Cardiac septum (tissue), 1 donor: ENCODE measurements at regions not wholly inside any gene's neighbourhood (a gene's known extent, or its start where the extent isn't known, plus 50 kb on each side); places are given as distances from the start of the nearest gene placed in this dataset.

Experiments
- DNase-seq: peaks from one replicate; pipeline ENCODE4 v3.0.0-alpha.2; 2020; ENCODE audit warnings: low spot score
- intact Hi-C: fragments of 100-400 bp; cut with DNase I; formaldehyde crosslinking; loops from one replicate; pipeline ENCODE4 v1.14.0; 2022
- donor health status: DM: no; HTN: no; CAD: no.

GRCh38 chr13:85076343-85076742, 722.9 kb downstream of the SLITRK6 start:
- intact Hi-C loops = no loop called here
- DNase-seq = no peak

GRCh38 chr13:85074543-85075313, 724.5 kb downstream of the SLITRK6 start:
- no peak for DNase-seq

GRCh38 chr13:85068231-85068630, 731.0 kb downstream of the SLITRK6 start:
- DNase-seq = no peak
- intact Hi-C loops = no loop called here

More at GRCh38 chr13:85074543-85075313, 724.5 kb downstream of the SLITRK6 start:
- intact Hi-C loops = no loop called here

- no peak for DNase-seq
- intact Hi-C loops = no loop called here
These were observed 759.0 kb downstream of the SLITRK6 start for GRCh38 chr13:85040215-85040614.

- intact Hi-C loops = no loop called here
- DNase-seq = no peak
These were observed 767.4 kb downstream of the SLITRK6 start for GRCh38 chr13:85031771-85032170.

GRCh38 chr13:85028035-85028434, 771.2 kb downstream of the SLITRK6 start:
- DNase-seq = no peak
- intact Hi-C loops = no loop called here

- DNase-seq = no peak
- intact Hi-C loops = no loop called here
These were observed 780.1 kb downstream of the SLITRK6 start for GRCh38 chr13:85019121-85019520.

GRCh38 chr13:85013006-85013405, 786.2 kb downstream of the SLITRK6 start:
- no peak for DNase-seq
- intact Hi-C loops = no loop called here

GRCh38 chr13:85009447-85009846, 789.8 kb downstream of the SLITRK6 start:
- intact Hi-C loops = no loop called here
- no peak for DNase-seq

GRCh38 chr13:84999252-84999651, 800.0 kb downstream of the SLITRK6 start:
- intact Hi-C loops = no loop called here
- no peak for DNase-seq

- intact Hi-C loops = no loop called here
- no peak for DNase-seq
These were observed 800.5 kb downstream of the SLITRK6 start for GRCh38 chr13:84998681-84999080.

- DNase-seq = no peak
- intact Hi-C loops = no loop called here
These were observed 801.4 kb downstream of the SLITRK6 start for GRCh38 chr13:84997858-84998257.

GRCh38 chr13:84994582-84994981, 804.6 kb downstream of the SLITRK6 start:
- no peak for DNase-seq
- intact Hi-C loops = no loop called here

- intact Hi-C loops = no loop called here
- DNase-seq = no peak
These were observed 813.4 kb downstream of the SLITRK6 start for GRCh38 chr13:84985860-84986259.

GRCh38 chr13:84983321-84983720, 815.9 kb downstream of the SLITRK6 start:
- DNase-seq = no peak
- intact Hi-C loops = no loop called here

- intact Hi-C loops = no loop called here
- DNase-seq = no peak
These were observed 818.6 kb downstream of the SLITRK6 start for GRCh38 chr13:84980571-84980970.

- intact Hi-C loops = no loop called here
- no peak for DNase-seq
These were observed 820.4 kb downstream of the SLITRK6 start for GRCh38 chr13:84978851-84979250.

GRCh38 chr13:84973661-84974060, 825.6 kb downstream of the SLITRK6 start:
- DNase-seq = no peak
- intact Hi-C loops = no loop called here

GRCh38 chr13:84972907-84973306, 826.3 kb downstream of the SLITRK6 start:
- DNase-seq = no peak
- intact Hi-C loops = no loop called here

GRCh38 chr13:84962849-84963248, 836.4 kb downstream of the SLITRK6 start:
- DNase-seq = no peak
- intact Hi-C loops = no loop called here

- intact Hi-C loops = no loop called here
- no peak for DNase-seq
These were observed 837.0 kb downstream of the SLITRK6 start for GRCh38 chr13:84962141-84962750.
